Endothelial cell of umbilical vein (primary cell): ENCODE measurements at regions not wholly inside any gene's neighbourhood (a gene's known extent, or its start where the extent isn't known, plus 50 kb on each side); places are given as distances from the start of the nearest gene placed in this dataset.

Experiments
- BruUV-seq: library from RNA; stranded (reverse); fragments of 400-500 nt; replicated peaks from 2 replicates; lab custom pipeline; 2021; lab: Mats Ljungman, UMichigan
- CTCF ChIA-PET: fragments of 300-600, 350-600 bp; sonication (Branson Sonifier 250); formaldehyde crosslinking; loops from one replicate; lab custom pipeline; 2021; ENCODE audit warnings: antibody characterized with exemption, inconsistent platforms; lab: Charles Lee
- POLR2A ChIA-PET: fragments of 300-600, 350-600 bp; sonication (Branson Sonifier 250); formaldehyde crosslinking; loops from one replicate; lab custom pipeline; 2021; ENCODE audit warnings: antibody characterized with exemption, inconsistent platforms; lab: Charles Lee
- DNase-seq: peaks from one replicate; pipeline ENCODE4 v3.0.0-alpha.2; 2011; ENCODE audit warnings: low read depth, low spot score
- FAIRE-seq: peaks from 2 replicates; lab custom pipeline; 2011; peaks lifted over from hg19 to GRCh38; lab: Jason Lieb, UNC
- H2AFZ ChIP-seq: 2 replicates; pipeline ENCODE4 v1.6.0; 2012; ENCODE audit warnings: low read depth, low read length, control low read depth, inconsistent platforms
- H3K27ac ChIP-seq: 2 replicates; pipeline ENCODE4 v1.5.1; 2011; ENCODE audit warnings: low read depth, mild to moderate bottlenecking, control low read depth, low read length, moderate library complexity; ENCODE audit not compliant: insufficient read depth
- H3K27me3 ChIP-seq, 2 experiments: 2 replicates each; pipeline versions ENCODE4 v1.6.0 to v1.6.1; 2011; ENCODE audit warnings: low read length in 2 of 2, mixed read lengths in 1 of 2; ENCODE audit not compliant: control insufficient read depth in 2 of 2, insufficient read depth in 2 of 2
- H3K36me3 ChIP-seq, 2 experiments: 2 replicates in 1 of 2; 3 replicates in 1 of 2; pipeline ENCODE4 v1.5.1; 2011; ENCODE audit warnings: low read length in 2 of 2, mild to moderate bottlenecking in 1 of 2, moderate library complexity in 1 of 2; ENCODE audit not compliant: control insufficient read depth in 2 of 2, insufficient read depth in 2 of 2; ENCODE audit errors: extremely low read depth in 1 of 2
- H3K4me1 ChIP-seq: 3 replicates; pipeline ENCODE4 v1.5.1; 2011; ENCODE audit warnings: mild to moderate bottlenecking, low read length; ENCODE audit not compliant: control insufficient read depth, insufficient read depth; ENCODE audit errors: extremely low read depth
- H3K4me2 ChIP-seq: 2 replicates; pipeline ENCODE4 v1.6.1; 2011; ENCODE audit warnings: low read length, control low read depth, mixed read lengths; ENCODE audit not compliant: insufficient read depth
- H3K4me3 ChIP-seq, 3 experiments: fragments of 200-600 bp in 1 of 3; sonication (generic), shearing (Covaris generic) in 1 of 3; replicated peaks in 1 of 3; 2 replicates each; pipeline ENCODE4 v1.5.1; 2011 to 2016; ENCODE audit warnings: control low read depth in 3 of 3, low read length in 3 of 3, mild to moderate bottlenecking in 2 of 3, inconsistent platforms in 1 of 3, low read depth in 1 of 3, moderate library complexity in 1 of 3; ENCODE audit not compliant: insufficient read depth in 1 of 3
- H3K79me2 ChIP-seq: 2 replicates; pipeline ENCODE4 v1.6.0; 2012; ENCODE audit warnings: low read length, inconsistent platforms; ENCODE audit not compliant: control insufficient read depth, insufficient read depth
- H3K9ac ChIP-seq: replicated peaks from 2 replicates; pipeline ENCODE3; 2011; ENCODE audit warnings: low read length, control low read depth; ENCODE audit not compliant: insufficient read depth; ENCODE audit errors: extremely low read depth
- H3K9me1 ChIP-seq: replicated peaks from 3 replicates; pipeline ENCODE4 v1.6.0; 2011; ENCODE audit warnings: mild to moderate bottlenecking, low read length; ENCODE audit not compliant: control insufficient read depth, insufficient read depth; ENCODE audit errors: extremely low read depth
- H3K9me3 ChIP-seq: replicated peaks from 2 replicates; pipeline ENCODE4 v1.5.1; 2012; ENCODE audit warnings: low read length, inconsistent platforms; ENCODE audit not compliant: control insufficient read depth, insufficient read depth
- H4K20me1 ChIP-seq: replicated peaks from 2 replicates; pipeline ENCODE3; 2011; ENCODE audit warnings: mild to moderate bottlenecking, low read length; ENCODE audit not compliant: control insufficient read depth, insufficient read depth; ENCODE audit errors: extremely low read depth
- CTCF ChIP-seq, 2 donors: IDR thresholded peaks; 1 replicate in 1 of 2; 2 replicates in 1 of 2; pipeline ENCODE4 v1.5.1; 2011; ENCODE audit warnings: low read length in 2 of 2, mild to moderate bottlenecking in 2 of 2, moderate library complexity in 2 of 2, control low read depth in 1 of 2, inconsistent platforms in 1 of 2, low read depth in 1 of 2; ENCODE audit not compliant: insufficient read depth in 1 of 2; ENCODE audit errors: extremely low read depth in 1 of 2
- EZH2 ChIP-seq: IDR thresholded peaks from 2 replicates; pipeline ENCODE4 v1.6.1; 2012; ENCODE audit warnings: borderline replicate concordance, low read depth, mild to moderate bottlenecking, moderate library complexity, low read length, inconsistent platforms; ENCODE audit not compliant: severe bottlenecking
- FOS ChIP-seq: IDR thresholded peaks from 2 replicates; pipeline ENCODE4 v1.6.1; 2011; ENCODE audit warnings: mild to moderate bottlenecking, low read length, moderate library complexity, borderline replicate concordance; ENCODE audit not compliant: insufficient read depth
- GATA2 ChIP-seq: IDR thresholded peaks from 2 replicates; pipeline ENCODE4 v1.7.0; 2011; ENCODE audit warnings: low read depth, mild to moderate bottlenecking, moderate library complexity, mixed read lengths, low read length; ENCODE audit not compliant: insufficient read length, insufficient read depth
- JUN ChIP-seq: IDR thresholded peaks from 2 replicates; pipeline ENCODE4 v1.6.1; 2011; ENCODE audit warnings: borderline replicate concordance, low read depth; ENCODE audit not compliant: insufficient read length, insufficient read depth
- MAX ChIP-seq: IDR thresholded peaks from 2 replicates; pipeline ENCODE4 v1.6.1; 2011; ENCODE audit not compliant: insufficient read depth, insufficient read length
- MYC ChIP-seq: IDR thresholded peaks from one replicate; pipeline ENCODE4 v1.6.1; 2011; ENCODE audit warnings: mild to moderate bottlenecking, low read depth, low read length
- POLR2A ChIP-seq: IDR thresholded peaks from 2 replicates; pipeline ENCODE4 v1.6.1; 2012; ENCODE audit warnings: low read depth, mild to moderate bottlenecking, control low read depth, low read length
- POLR2AphosphoS5 ChIP-seq: IDR thresholded peaks from 2 replicates; pipeline ENCODE4 v1.6.1; 2012; ENCODE audit warnings: low read depth, mild to moderate bottlenecking, control low read depth, low read length, moderate library complexity; ENCODE audit not compliant: insufficient read depth
- dilution Hi-C: fragments of 300-500 bp; cut with MboI; formaldehyde crosslinking; loops from one replicate; pipeline ENCODE4 v1.15.0; 2019; ENCODE audit warnings: low sequenced_read_pairs; ENCODE audit not compliant: extremely low pct_ligation_motif_present
- intact Hi-C: fragments of 100-400 bp; cut with micrococcal nuclease; formaldehyde crosslinking; loops from one replicate; pipeline ENCODE4 v1.10.0; 2022

- no peaks in the 10 kb centered on the region for H3K36me3 ChIP-seq
- no peaks in the 10 kb centered on the region for H3K27me3 ChIP-seq
- no peak overlapping the region for H3K27ac ChIP-seq
- ChIA-PET CTCF (interaction anchor here (1.0 kb wide), 1 partner anchor 10 kb away, joined by 3 read pairs; no protein-coding TSS in a partner anchor), POLR2A (no interaction called here)
- TF ChIP-seq FOS (no peak), CTCF (IDR thresholded peaks at IDR 0.05; ENCODE audit: extremely low read depth in 1 of 2, insufficient read depth in 1 of 2, low read depth in 1 of 2, low read length in 2 of 2) (no peak), GATA2 (no peak), MAX (no peak)
- no TSS peak for BruUV-seq
- dilution Hi-C loops: no loop called here
- no peaks in the 10 kb centered on the region for H3K9me3 ChIP-seq
- FAIRE-seq (no peak), DNase-seq (no peak)
- intact Hi-C loops: no loop called here
- H3K79me2 ChIP-seq: no peaks in the 10 kb centered on the region
- H3K4me1 ChIP-seq: no peaks in the 10 kb centered on the region
- no peak overlapping the region for H3K9ac ChIP-seq
- H3K9me1 ChIP-seq: no peaks in the 10 kb centered on the region
- no peak overlapping the region for H2AFZ ChIP-seq
- H3K4me2 ChIP-seq: no peak overlapping the region
- H4K20me1 ChIP-seq: no peaks in the 10 kb centered on the region
- H3K4me3 ChIP-seq: no peak overlapping the region
Measured at GRCh38 chr20:11375335-11375734, 542.4 kb upstream of the BTBD3 start.

- Histone ChIP-seq H3K4me2 (no peak overlapping the region), H3K9ac (no peak overlapping the region), H3K4me3 (no peak overlapping the region), H3K9me3 (no peaks in the 10 kb centered on the region), H2AFZ (no peak overlapping the region), H3K27ac (no peak overlapping the region), H3K27me3 (no peaks in the 10 kb centered on the region), H3K79me2 (no peaks in the 10 kb centered on the region), H4K20me1 (no peaks in the 10 kb centered on the region), H3K4me1 (no peaks in the 10 kb centered on the region), H3K36me3 (no peaks in the 10 kb centered on the region), H3K9me1 (no peaks in the 10 kb centered on the region)
- TF ChIP-seq POLR2AphosphoS5: no peak
- TF ChIP-seq FOS: no peak
- no peak for TF ChIP-seq EZH2
- no peak for TF ChIP-seq GATA2
- no peak for TF ChIP-seq CTCF (IDR thresholded peaks at IDR 0.05; ENCODE audit: extremely low read depth in 1 of 2, insufficient read depth in 1 of 2, low read depth in 1 of 2, low read length in 2 of 2)
- TF ChIP-seq MAX: no peak
- TF ChIP-seq POLR2A: no peak
- TF ChIP-seq JUN: no peak
- TF ChIP-seq MYC: no peak
- POLR2A ChIA-PET: no interaction called here
- CTCF ChIA-PET: no interaction called here
- no peak for FAIRE-seq
- dilution Hi-C loops (no loop called here), intact Hi-C loops (no loop called here)
- no TSS peak for BruUV-seq
- DNase-seq: no peak
Measured at GRCh38 chr20:11375966-11376365, 541.7 kb upstream of the BTBD3 start.
